IPS-20b (cell line): ENCODE measurements at regions not wholly inside any gene's neighbourhood (a gene's known extent, or its start where the extent isn't known, plus 50 kb on each side); places are given as distances from the start of the nearest gene placed in this dataset.

Experiments
- H3K27ac ChIP-seq: one replicate; pipeline ENCODE4 v1.5.1; 2013; ENCODE audit warnings: low read length
- H3K27me3 ChIP-seq: 2 replicates; pipeline ENCODE4 v1.6.1; 2013; ENCODE audit warnings: mild to moderate bottlenecking, low read length, inconsistent platforms; ENCODE audit not compliant: insufficient read depth
- H3K36me3 ChIP-seq: 2 replicates; pipeline ENCODE4 v1.6.1; 2013; ENCODE audit warnings: low read depth, mild to moderate bottlenecking, inconsistent platforms, low read length, moderate library complexity; ENCODE audit not compliant: insufficient read depth
- H3K4me1 ChIP-seq: 2 replicates; pipeline ENCODE4 v1.6.1; 2013; ENCODE audit warnings: mild to moderate bottlenecking, control low read depth, inconsistent platforms, low read length, moderate library complexity; ENCODE audit not compliant: insufficient read depth
- H3K4me3 ChIP-seq: 2 replicates; pipeline ENCODE4 v1.5.1; 2013; ENCODE audit warnings: mild to moderate bottlenecking, low read length, inconsistent platforms
- H3K9ac ChIP-seq: 2 replicates; pipeline ENCODE4 v1.6.1; 2013; ENCODE audit warnings: low read depth, mild to moderate bottlenecking, inconsistent platforms, low read length, moderate library complexity
- H3K9me3 ChIP-seq: 2 replicates; pipeline ENCODE4 v1.6.1; 2013; ENCODE audit warnings: mild to moderate bottlenecking, low read depth, low read length, inconsistent platforms; ENCODE audit not compliant: insufficient read depth

DNA sequence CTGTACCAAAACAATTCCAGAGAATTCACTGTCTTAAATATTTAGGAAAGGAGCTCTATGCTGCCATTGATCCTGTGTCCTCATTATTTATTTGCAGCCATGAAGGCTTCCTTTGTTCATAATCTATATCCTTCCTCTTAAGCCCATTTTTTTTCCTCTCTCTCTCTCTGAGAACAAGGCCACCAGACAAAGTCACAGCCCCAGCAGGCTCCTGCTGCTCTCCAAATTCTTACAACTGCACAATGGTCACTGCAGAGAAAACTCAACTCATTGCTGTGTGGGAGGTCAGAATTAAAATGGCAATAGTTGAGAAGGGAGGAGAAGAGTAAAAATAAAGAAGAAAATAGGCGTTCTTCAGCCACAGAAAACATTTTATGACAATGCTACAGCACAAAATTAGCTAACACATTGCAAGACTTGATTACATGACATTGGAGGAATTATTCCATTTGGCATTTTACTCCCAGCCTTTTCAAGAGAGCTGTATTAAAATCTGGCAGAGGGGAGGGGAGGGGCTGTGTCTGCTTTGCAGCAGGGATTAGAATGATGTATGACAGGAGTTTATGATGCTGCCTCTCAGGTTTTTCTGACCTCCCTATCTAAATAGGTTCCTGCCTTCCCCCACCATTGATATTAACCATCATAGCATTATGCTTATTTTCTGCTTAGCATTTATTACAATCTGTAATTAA, 399.7 kb upstream of the THBS1 start:
- Histone ChIP-seq H3K27me3 (no peaks in the 10 kb centered on the region), H3K9ac (no peak overlapping the region), H3K27ac (no peak overlapping the region), H3K36me3 (no peaks in the 10 kb centered on the region), H3K9me3 (no peaks in the 10 kb centered on the region), H3K4me1 (peaks cover 5% of the 10 kb centered on the region; the same call in 1 of the 2 replicates), H3K4me3 (no peak overlapping the region)

DNA sequence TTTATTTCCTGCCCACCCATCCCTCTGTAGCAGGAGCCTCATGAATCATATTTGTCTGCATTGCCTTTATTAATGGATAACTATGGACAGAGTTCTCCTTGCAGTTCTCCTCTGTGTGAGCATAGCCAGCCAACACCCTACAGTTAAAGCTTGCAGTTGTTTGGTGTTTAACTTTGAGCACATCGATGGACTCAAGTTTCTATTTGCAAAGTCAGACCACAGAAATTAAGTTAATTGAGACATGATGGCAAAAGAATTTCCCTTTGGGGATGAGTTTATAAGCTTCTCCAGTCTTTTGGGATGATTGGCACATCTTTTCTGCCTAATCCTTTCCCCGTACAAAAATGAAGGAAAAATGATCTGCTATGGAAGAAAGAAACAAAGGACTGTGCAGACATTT, 398.9 kb upstream of the THBS1 start:
- H3K9ac ChIP-seq, result no peak overlapping the region
- H3K27me3 ChIP-seq, result no peaks in the 10 kb centered on the region
- no peak overlapping the region for H3K4me3 ChIP-seq
- H3K36me3 ChIP-seq, result no peaks in the 10 kb centered on the region
- no peak overlapping the region for H3K27ac ChIP-seq
- H3K9me3 ChIP-seq, result no peaks in the 10 kb centered on the region
- peaks cover 5% of the 10 kb centered on the region; the same call in 1 of the 2 replicates for H3K4me1 ChIP-seq

GRCh38 chr15:39183164-39183881, 397.6 kb upstream of the THBS1 start:
- Histone ChIP-seq H3K9me3 (no peaks in the 10 kb centered on the region), H3K4me1 (peaks cover 5% of the 10 kb centered on the region; the same call in 1 of the 2 replicates), H3K27me3 (no peaks in the 10 kb centered on the region), H3K36me3 (no peaks in the 10 kb centered on the region), H3K27ac (no peak overlapping the region), H3K4me3 (no peak overlapping the region), H3K9ac (no peak overlapping the region)

DNA sequence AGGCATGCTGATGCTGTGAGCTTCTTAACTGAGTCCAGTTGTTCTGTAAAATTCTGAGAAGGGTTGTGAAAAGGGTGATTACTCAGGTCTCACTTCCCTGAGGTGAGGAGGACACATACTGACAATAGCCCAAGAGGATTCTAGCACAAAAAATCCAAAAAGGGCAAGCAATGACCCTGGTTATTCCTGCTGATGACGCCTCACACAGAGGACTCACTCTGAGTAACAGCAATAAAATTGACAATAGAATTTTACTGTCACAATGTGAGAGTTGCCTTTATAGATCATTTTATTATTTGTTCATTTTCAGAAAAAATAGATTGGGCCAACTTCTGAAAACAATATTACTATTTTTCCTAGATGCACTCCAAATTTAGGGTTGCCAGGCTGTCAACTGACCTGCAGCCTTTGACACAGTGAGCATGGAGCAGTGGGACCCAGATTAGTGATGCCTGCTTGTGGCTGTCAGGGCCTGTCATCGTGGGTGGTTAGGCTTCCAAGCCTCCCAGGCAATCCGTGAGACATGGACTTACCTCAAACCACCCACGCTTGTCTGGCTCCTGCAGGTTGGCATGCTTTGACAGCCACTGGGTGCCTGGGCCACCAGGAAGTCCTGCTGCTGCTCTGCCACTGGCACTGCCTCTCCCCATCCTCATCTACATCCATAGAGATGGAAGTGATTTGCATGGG, 396.0 kb upstream of the THBS1 start:
- Histone ChIP-seq H3K27ac (no peak overlapping the region), H3K9me3 (no peaks in the 10 kb centered on the region), H3K4me1 (peaks cover 5% of the 10 kb centered on the region; the same call in 1 of the 2 replicates), H3K9ac (no peak overlapping the region), H3K4me3 (no peak overlapping the region), H3K36me3 (no peaks in the 10 kb centered on the region), H3K27me3 (no peaks in the 10 kb centered on the region)

- Histone ChIP-seq H3K27me3 (no peaks in the 10 kb centered on the region), H3K4me1 (no peaks in the 10 kb centered on the region), H3K36me3 (no peaks in the 10 kb centered on the region), H3K9ac (no peak overlapping the region), H3K4me3 (no peak overlapping the region), H3K27ac (no peak overlapping the region), H3K9me3 (no peaks in the 10 kb centered on the region)
These were observed 392.6 kb upstream of the THBS1 start for GRCh38 chr15:39188314-39188713.

GRCh38 chr15:39188930-39189329, 391.9 kb upstream of the THBS1 start:
- H3K4me1 ChIP-seq, result 0 out of 2 replicates have a peak, but pooled peaks cover 1% of the 10 kb centered on the region
- no peaks in the 10 kb centered on the region for H3K9me3 ChIP-seq
- H3K4me3 ChIP-seq, result no peak overlapping the region
- no peak overlapping the region for H3K9ac ChIP-seq
- H3K27me3 ChIP-seq, result no peaks in the 10 kb centered on the region
- no peaks in the 10 kb centered on the region for H3K36me3 ChIP-seq
- H3K27ac ChIP-seq, result no peak overlapping the region

DNA sequence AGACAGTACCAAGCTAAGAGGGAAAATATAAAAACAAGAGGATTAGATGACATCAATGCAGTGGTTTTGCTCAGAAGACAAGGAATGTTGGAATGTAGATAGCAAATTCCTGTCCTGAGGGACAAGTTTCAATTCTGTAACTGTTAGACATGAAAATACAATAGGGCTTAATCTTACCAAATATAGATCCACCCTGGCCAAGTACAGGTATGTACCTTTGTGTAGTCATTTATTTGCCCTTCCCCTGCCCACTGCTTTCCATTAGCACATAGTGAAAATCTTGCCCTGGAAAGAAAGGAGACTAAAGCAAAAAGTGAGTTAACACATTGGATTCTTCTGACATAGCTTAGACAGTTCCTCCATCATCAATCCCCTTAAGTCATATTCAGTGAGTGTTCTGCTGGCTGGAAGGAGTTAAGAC, 389.0 kb upstream of the THBS1 start:
- Histone ChIP-seq H3K4me1 (0 out of 2 replicates have a peak, but pooled peaks cover 3% of the 10 kb centered on the region), H3K27me3 (no peaks in the 10 kb centered on the region), H3K36me3 (no peaks in the 10 kb centered on the region), H3K27ac (no peak overlapping the region), H3K9me3 (no peaks in the 10 kb centered on the region), H3K4me3 (no peak overlapping the region), H3K9ac (no peak overlapping the region)

DNA sequence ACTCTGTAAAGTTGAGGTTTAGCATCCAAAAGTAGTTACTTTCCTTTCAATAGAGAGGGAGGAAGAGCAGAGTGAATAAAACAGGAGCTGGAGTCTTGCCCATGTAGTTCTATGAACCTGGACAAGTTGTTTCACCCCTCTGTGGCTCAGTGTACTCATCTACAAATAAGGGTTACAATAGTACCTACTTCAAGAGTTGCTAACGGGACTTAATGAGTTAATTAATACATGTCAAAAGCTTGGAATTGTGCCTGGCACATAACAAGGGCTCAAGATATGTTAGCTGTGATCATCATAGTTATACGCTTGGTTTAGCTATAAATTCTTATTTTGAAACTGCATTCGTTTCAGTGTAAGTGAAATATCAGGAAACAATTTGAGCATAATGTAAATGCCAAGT, 388.5 kb upstream of the THBS1 start:
- Histone ChIP-seq H3K27ac (no peak overlapping the region), H3K36me3 (no peaks in the 10 kb centered on the region), H3K27me3 (no peaks in the 10 kb centered on the region; the same call in 1 of the 2 replicates), H3K9ac (no peak overlapping the region), H3K4me3 (no peak overlapping the region), H3K4me1 (0 out of 2 replicates have a peak, but pooled peaks cover 3% of the 10 kb centered on the region), H3K9me3 (no peaks in the 10 kb centered on the region)

DNA sequence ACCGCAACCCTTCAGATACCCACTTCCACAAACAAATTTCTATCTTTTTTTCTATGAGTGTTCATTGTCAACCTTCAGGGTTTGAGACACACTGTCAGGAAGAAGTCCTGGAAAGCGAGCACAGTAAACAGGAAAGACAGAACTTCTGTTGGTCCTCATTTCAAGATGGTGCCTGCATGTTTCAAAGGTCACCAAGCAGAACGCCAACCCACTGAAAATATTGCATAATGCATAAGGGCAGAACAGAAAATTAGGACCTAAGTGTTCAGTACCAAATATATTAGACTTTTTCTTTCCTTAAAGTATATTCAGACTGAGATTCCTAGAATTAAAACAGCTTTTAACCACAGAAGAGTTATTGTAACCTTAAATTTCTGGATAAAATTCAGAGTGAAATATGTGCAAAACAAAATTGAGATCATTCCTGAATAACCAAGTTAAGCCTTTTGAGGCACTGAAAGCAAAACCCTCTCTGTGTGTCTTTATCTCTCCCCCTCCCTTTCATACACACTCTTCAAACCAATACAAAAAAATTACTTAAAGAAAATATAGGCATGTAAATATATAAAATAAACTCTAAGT, 387.8 kb upstream of the THBS1 start:
- no peak overlapping the region for H3K4me3 ChIP-seq

GRCh38 chr15:39193611-39194010, 387.3 kb upstream of the THBS1 start:
- no peaks in the 10 kb centered on the region for H3K36me3 ChIP-seq
- H3K9me3 ChIP-seq, result no peaks in the 10 kb centered on the region
- H3K27ac ChIP-seq, result no peak overlapping the region
- H3K9ac ChIP-seq, result no peak overlapping the region
- H3K4me1 ChIP-seq, result 0 out of 2 replicates have a peak, but pooled peaks cover 3% of the 10 kb centered on the region
- H3K27me3 ChIP-seq, result no peaks in the 10 kb centered on the region; the same call in 1 of the 2 replicates
- H3K4me3 ChIP-seq, result no peak overlapping the region

More for the DNA sequence above, 387.8 kb upstream of the THBS1 start:
- Histone ChIP-seq H3K27me3 (no peaks in the 10 kb centered on the region; the same call in 1 of the 2 replicates), H3K9me3 (no peaks in the 10 kb centered on the region), H3K36me3 (no peaks in the 10 kb centered on the region), H3K4me1 (0 out of 2 replicates have a peak, but pooled peaks cover 3% of the 10 kb centered on the region), H3K27ac (no peak overlapping the region), H3K9ac (no peak overlapping the region)

- 0 out of 2 replicates have a peak, but pooled peaks cover 3% of the 10 kb centered on the region for H3K4me1 ChIP-seq
- no peak overlapping the region for H3K27ac ChIP-seq
- H3K36me3 ChIP-seq, result no peaks in the 10 kb centered on the region
- H3K9ac ChIP-seq, result no peak overlapping the region
- no peaks in the 10 kb centered on the region for H3K9me3 ChIP-seq
- H3K4me3 ChIP-seq, result no peak overlapping the region
- H3K27me3 ChIP-seq, result peaks cover 2% of the 10 kb centered on the region; the same call in 1 of the 2 replicates
These were observed 386.6 kb upstream of the THBS1 start for GRCh38 chr15:39194106-39194830.
